T47D (cell line): ENCODE measurements at regions not wholly inside any gene's neighbourhood (a gene's known extent, or its start where the extent isn't known, plus 50 kb on each side); places are given as distances from the start of the nearest gene placed in this dataset.
"Not testable (repeated sequence)": the region's sequence is repeated elsewhere in the genome, so short reads cannot be mapped to it uniquely, and the experiment has no call there.

Experiments
- DNase-seq, 2 experiments: peaks; one replicate each; pipeline versions ENCODE4 v3.0.0 to v3.0.0-alpha.2; 2011 to 2012; ENCODE audit warnings: low read depth in 1 of 2, low spot score in 1 of 2
- JUND ChIP-seq: IDR thresholded peaks from 2 replicates; pipeline ENCODE4 v1.6.1; 2012; ENCODE audit warnings: low read depth
- in situ Hi-C: cut with HindIII; loops from 2 replicates; pipeline ENCODE4 v1.10.0; 2016; ENCODE audit warnings: low sequenced_read_pairs, low pct_unique_long_range_greater_than_20kb

DNA sequence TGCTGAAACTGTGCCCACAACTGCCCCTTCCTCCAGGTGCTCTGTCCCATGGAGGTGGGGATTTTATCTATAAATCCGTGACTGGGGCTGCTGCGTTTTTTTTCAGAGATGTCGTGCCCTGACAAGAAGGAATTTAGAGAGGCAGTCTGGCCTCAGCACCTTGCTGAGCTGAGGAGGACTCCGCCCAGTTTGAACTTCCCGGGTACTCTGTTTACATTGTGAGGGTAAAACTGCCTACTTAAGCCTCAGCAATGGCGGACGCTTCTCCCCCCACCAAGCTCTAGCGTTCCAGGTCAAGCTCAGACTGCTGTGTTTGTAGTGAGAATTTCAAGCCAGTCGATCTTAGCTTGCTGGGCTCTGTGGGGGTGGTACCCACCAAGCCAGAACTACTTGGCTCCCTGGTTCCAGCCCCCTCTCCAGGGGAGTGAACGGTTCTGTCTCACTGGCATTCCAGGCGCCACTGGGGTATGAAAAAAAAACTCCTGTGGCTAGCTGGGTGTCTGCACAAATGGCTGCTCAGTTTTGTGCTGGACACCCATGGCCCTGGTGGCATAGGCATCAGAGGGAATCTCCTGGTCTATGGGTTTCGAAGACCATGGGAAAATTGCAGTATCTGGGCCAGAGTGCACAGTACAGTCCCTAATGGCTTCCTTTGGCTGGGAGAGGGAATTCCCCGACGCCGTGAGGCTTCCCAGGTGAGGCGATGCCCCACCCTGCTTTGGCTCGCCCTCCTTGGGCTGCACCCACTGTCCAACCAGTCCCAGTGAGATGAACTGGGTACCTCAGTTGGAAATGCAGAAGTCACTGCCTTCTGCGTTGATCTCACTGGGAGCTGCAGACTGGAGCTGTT, 68.5 kb upstream of the SGO1 start:
- no peak for DNase-seq
- no peak for TF ChIP-seq JUND
- in situ Hi-C loops: no loop called here

DNA sequence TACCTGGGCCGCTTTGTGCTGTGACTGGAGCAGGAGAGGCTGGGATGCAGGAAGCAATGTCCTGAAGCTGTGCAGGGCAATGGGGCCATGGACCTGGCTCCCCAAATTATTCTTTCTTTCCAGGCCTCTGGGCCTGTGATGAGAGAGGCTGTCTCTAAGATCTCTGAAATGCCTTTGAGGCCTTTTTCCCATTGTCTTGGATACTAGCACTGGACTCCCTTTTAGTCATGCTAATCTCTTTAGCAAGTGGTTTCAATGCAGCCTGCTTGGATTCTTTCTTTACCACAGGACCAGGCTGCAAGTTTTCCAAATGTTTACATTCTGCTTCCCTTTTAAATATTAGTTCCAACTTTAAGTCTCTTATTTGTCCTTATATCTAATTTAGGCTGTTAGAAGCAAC, 64.8 kb upstream of the SGO1 start:
- in situ Hi-C loops: no loop called here
- DNase-seq: no peak
- no peak for TF ChIP-seq JUND

- in situ Hi-C loops: no loop called here
- no peak for TF ChIP-seq JUND
- DNase-seq: no peak
Measured at GRCh38 chr3:20250314-20250713, 64.3 kb upstream of the SGO1 start.

DNA sequence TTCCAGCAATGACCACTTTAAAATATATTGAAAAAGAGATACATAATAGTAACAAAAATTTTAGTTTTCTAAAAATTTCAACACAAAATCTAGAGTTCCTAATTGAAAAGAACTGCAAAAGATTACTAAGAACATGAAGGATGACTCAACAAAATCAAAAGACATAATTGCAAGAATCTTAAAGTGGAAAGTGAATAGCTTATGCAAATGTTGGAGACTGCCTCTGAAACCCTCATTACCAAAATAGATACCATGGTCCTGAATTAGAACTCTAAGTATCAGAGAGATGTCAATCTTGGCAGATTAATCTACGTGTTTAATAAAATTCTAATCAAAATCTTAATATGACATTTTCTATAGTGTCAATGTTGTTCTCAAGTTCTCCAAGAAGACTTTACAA, 60.7 kb upstream of the SGO1 start:
- in situ Hi-C loops: no loop called here
- no peak for TF ChIP-seq JUND
- no peak for DNase-seq

- in situ Hi-C loops: no loop called here
- DNase-seq: peak in 1 of 2 experiments; percentile 33
- TF ChIP-seq JUND: no peak
Measured at GRCh38 chr3:20245781-20246180, 59.8 kb upstream of the SGO1 start.

DNA sequence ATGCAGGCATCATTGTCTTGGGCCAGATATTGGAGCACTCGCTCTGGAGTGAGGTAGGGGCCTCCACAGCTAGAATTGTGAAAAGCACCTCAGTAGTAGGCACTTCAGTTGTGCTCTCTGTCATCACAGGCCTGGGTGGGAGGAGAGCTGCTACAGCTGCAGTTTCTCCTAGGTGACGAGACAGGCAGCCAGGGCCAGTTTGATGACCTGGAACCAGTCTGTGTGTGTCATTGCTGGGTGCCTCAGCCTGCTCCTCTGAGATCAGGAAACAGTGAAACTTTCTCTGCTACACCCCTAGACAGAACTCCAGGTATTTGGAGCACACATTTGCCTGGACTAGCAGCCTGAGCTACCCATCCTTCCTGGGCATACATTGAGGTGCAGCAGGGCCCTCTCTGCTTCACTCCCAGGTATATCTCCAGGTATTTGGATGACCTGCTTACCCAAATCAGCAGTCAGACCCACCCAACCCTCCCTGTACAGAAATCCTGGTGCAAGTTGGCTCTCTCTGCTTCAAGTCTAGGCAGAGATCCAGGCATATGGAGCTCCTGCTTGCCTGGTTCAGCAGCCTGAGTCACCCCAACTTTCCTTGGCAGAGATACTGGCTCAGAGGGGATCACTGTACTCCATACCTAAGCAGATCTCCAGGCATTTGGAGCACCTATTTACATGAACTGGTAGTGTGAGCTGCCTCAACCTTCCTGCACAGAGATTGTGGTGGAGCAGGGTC, 54.3 kb upstream of the SGO1 start:
- in situ Hi-C loops: no loop called here
- DNase-seq: no peak

DNA sequence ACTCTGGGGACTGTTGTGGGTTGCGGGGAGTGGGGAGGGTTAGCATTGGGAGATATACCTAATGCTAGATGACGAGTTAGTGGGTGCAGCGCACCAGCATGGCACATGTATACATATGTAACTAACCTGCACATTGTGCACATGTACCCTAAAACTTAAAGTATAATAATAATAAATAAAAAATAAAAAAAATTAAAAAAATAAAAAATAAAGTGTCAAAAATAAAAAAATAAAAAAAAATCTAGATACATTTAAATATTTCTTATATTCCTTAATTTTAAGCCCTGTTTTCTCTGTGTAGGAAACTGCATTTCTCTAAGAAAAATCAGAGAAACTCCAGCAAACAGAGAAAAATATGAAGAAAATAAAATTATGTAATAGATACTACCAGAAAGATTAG, 52.2 kb upstream of the SGO1 start:
- DNase-seq, in situ Hi-C loops: not testable (repeated sequence)

More for the DNA sequence above, 54.3 kb upstream of the SGO1 start:
- TF ChIP-seq JUND: no peak

DNA sequence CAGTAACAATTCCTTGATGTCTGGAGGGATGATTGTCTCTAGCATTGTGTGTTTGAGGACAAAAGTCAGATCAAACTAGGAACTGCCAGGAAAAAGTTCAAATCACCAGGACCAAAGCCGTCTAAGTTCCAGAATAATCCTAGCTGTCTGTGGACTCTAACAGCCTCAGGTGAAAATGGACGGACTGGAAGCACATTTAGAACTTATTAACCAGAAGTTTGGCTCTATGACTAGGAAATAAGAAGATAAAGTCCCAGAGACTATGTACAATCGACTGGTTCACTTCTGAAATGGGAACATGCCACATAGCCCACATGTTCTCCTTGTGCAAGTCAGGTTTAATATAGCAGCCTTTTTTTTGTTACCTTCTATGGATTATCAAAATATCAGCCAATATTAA, 50.6 kb upstream of the SGO1 start:
- TF ChIP-seq JUND: no peak
- DNase-seq: no peak
- in situ Hi-C loops: no loop called here
